HFFc6 (cell line): ENCODE measurements at regions not wholly inside any gene's neighbourhood (a gene's known extent, or its start where the extent isn't known, plus 50 kb on each side); places are given as distances from the start of the nearest gene placed in this dataset.

Source experiments
- DNase-seq: peaks from one replicate; pipeline ENCODE4 v3.0.0-alpha.2; 2018
- H3K27ac Mint-ChIP-seq: 2 replicates; pipeline ENCODE4 v1.8.0; 2020; ENCODE audit warnings: mild to moderate bottlenecking, mixed read lengths
- H3K27me3 Mint-ChIP-seq: 2 replicates; pipeline ENCODE4 v1.8.0; 2021; ENCODE audit warnings: mild to moderate bottlenecking, moderate library complexity, mixed read lengths; ENCODE audit not compliant: insufficient read depth
- H3K36me3 Mint-ChIP-seq: 2 replicates; pipeline ENCODE4 v1.8.0; 2021; ENCODE audit warnings: low read depth, mixed read lengths
- H3K4me1 Mint-ChIP-seq: 2 replicates; pipeline ENCODE4 v1.8.0; 2020; ENCODE audit warnings: low read depth, mixed read lengths
- H3K4me3 Mint-ChIP-seq: 2 replicates; pipeline ENCODE4 v1.8.0; 2020; ENCODE audit warnings: mild to moderate bottlenecking, moderate library complexity, mixed read lengths
- H3K9me3 Mint-ChIP-seq: 2 replicates; pipeline ENCODE4 v1.8.0; 2020; ENCODE audit warnings: mild to moderate bottlenecking, mixed read lengths
- TF ChIP-seq, protein P1 (sequence below): fragments of 200-600 bp; sonication (generic); IDR thresholded peaks from 2 replicates; pipeline ENCODE4 v1.5.0; 2021; ENCODE audit warnings: antibody characterized with exemption, mild to moderate bottlenecking

DNA sequence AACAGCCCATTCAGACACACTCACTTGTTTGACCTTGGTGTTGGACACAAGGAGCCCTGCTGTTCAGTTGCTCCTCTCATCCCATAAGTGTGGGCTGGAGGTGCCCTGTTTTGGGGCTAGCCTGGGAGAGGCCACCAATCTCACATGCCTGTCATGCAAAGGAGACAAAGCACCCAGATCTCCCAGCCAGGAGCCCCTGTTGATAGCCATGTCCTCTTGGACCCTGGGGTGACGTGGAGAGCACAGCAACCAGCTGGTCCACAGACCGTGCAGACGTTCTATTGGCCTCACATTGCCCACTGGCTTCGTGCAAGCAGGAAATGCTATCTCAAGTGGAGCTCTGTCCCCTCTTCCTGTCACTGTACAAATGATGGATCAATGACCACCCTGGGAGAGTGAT lies 240.8 kb downstream of the RPS24 start:
- H3K9me3 Mint-ChIP-seq: no peaks in the 10 kb centered on the region
- peaks cover 20% of the 10 kb centered on the region for H3K4me1 Mint-ChIP-seq
- no peak overlapping the region for H3K27ac Mint-ChIP-seq
- H3K27me3 Mint-ChIP-seq: peaks cover 1% of the 10 kb centered on the region; the same call in 1 of the 2 replicates
- TF ChIP-seq, protein P1, sequence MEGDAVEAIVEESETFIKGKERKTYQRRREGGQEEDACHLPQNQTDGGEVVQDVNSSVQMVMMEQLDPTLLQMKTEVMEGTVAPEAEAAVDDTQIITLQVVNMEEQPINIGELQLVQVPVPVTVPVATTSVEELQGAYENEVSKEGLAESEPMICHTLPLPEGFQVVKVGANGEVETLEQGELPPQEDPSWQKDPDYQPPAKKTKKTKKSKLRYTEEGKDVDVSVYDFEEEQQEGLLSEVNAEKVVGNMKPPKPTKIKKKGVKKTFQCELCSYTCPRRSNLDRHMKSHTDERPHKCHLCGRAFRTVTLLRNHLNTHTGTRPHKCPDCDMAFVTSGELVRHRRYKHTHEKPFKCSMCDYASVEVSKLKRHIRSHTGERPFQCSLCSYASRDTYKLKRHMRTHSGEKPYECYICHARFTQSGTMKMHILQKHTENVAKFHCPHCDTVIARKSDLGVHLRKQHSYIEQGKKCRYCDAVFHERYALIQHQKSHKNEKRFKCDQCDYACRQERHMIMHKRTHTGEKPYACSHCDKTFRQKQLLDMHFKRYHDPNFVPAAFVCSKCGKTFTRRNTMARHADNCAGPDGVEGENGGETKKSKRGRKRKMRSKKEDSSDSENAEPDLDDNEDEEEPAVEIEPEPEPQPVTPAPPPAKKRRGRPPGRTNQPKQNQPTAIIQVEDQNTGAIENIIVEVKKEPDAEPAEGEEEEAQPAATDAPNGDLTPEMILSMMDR: no peak
- no peak for DNase-seq
- H3K4me3 Mint-ChIP-seq: no peak overlapping the region
- peaks cover 4% of the 10 kb centered on the region; the same call in 1 of the 2 replicates for H3K36me3 Mint-ChIP-seq

DNA sequence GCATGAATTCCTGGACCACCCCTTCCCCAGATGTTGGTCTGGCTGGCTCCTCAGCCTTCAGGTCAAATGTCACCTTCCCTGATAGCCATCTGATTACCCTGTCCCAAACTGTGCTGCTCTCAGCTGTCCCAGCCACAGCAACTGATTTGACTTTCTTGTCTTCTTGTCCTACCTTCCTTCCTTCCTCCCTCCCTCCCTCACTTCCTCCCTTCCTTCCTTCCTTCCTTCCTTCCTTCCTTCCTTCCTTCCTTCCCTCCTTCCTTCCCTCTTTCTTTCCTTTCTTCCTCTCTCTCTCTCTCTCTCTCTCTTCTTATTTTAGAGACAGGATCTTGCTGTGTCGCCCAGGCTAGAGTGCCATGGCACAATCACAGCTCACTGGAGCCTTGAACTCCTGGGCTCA lies 242.5 kb downstream of the RPS24 start:
- Mint-ChIP-seq H3K9me3 (no peaks in the 10 kb centered on the region), H3K4me3 (no peak overlapping the region), H3K4me1 (peaks cover 20% of the 10 kb centered on the region), H3K27me3 (peaks cover 1% of the 10 kb centered on the region; the same call in 1 of the 2 replicates), H3K36me3 (no peaks in the 10 kb centered on the region; the same call in 1 of the 2 replicates), H3K27ac (no peak overlapping the region)
- TF ChIP-seq, protein P1: no peak
- no peak for DNase-seq

DNA sequence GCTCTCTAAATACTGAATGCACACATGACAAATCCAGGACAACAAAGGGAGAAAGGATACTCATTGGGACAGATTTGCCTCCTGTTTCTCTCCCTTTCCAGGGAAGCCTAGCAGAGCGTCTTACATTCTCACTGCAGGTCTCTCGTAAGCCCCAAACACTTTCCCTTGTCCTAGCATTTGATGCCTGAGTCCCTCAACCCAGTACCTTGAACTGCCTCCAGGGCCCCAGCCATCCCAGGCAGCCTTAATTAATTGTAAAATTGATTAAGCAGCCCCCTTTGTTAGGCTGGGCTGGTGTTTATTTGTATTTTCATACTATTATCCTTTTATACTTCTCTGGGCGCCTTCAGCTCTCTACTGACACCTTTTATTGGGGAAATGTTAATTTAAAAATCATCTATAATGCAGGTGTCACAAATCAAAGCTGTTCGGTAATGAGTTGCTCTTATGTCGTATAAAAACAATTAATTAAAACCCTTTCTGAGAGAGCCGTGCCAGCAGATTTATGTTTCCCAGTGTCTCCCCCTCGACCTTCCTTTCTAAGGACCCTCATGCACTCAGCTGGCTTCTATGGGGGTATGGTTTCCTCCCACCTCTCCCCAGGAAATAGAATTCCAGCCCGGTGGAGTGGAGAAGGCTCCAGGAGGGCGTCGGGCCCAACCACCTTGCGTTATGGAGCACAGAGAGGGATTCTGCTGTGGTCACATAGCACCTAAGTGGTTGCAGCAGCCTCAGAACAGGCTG lies 243.8 kb downstream of the RPS24 start:
- DNase-seq: no peak
- peaks cover 1% of the 10 kb centered on the region; the same call in 1 of the 2 replicates for H3K27me3 Mint-ChIP-seq

DNA sequence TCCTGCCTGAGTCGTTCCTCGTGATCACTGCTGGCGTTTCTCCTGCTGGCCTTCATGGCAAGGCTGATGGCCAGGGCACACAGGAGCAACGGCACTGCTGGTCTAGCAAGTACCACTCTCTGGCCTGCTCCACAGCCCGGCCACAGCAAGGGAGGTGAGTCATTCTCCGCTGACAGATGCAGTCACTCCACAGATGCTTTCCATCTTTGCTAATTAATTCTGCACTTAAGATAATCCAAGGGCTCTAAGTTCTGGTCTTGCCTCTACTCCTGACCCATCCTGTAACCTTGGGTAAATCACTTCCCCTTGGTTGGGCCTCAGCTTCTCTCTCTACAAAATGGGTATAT lies 244.4 kb downstream of the RPS24 start:
- peak; percentile 52 for DNase-seq
- Mint-ChIP-seq H3K27me3 (peaks cover 1% of the 10 kb centered on the region), H3K4me1 (peaks cover 20% of the 10 kb centered on the region), H3K4me3 (no peak overlapping the region), H3K27ac (peak overlapping the region; percentile 24; the same call in 1 of the 2 replicates), H3K9me3 (no peaks in the 10 kb centered on the region), H3K36me3 (no peaks in the 10 kb centered on the region)
- TF ChIP-seq, protein P1: no peak

More for the DNA sequence above, 243.8 kb downstream of the RPS24 start:
- Mint-ChIP-seq H3K36me3 (no peaks in the 10 kb centered on the region), H3K4me3 (no peak overlapping the region), H3K9me3 (no peaks in the 10 kb centered on the region), H3K4me1 (peaks cover 20% of the 10 kb centered on the region), H3K27ac (0 out of 2 replicates have a peak overlapping the region, but pooled peaks have one; percentile 24)
- TF ChIP-seq, protein P1: 0 out of 2 replicates have a peak, but pooled peaks have one; percentile 7

DNA sequence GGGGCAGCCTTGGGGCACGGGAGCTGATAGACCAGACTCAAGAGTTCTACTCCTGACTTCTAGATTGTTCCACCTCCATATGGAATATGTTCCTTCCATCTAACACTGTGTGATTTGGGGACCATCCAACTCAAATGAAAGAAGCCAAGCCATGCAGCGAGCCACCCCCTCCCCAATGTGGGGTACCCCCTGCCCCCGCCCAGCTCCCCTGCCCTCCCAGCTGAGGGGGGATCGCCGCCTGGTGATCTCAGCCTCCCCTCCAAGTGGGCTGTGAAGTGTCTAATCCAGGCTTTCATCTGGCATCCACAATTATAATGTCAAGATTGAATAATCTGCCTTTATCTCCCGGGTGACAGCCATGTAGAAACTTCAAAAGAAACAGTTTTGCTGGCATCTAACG lies 246.1 kb downstream of the RPS24 start:
- Mint-ChIP-seq H3K4me3 (no peak overlapping the region), H3K4me1 (peaks cover 20% of the 10 kb centered on the region), H3K36me3 (no peaks in the 10 kb centered on the region), H3K9me3 (no peaks in the 10 kb centered on the region), H3K27me3 (no peaks in the 10 kb centered on the region; the same call in 1 of the 2 replicates), H3K27ac (no peak overlapping the region)
- no peak for DNase-seq
- TF ChIP-seq, protein P1: no peak
